Panc1 (cell line): ENCODE measurements at regions not wholly inside any gene's neighbourhood (a gene's known extent, or its start where the extent isn't known, plus 50 kb on each side); places are given as distances from the start of the nearest gene placed in this dataset.

Experiments used
- ATAC-seq: fragments of 200-7000 bp; cut with Tn5 transposase; 2 replicates; pipeline ENCODE4 v1.9.1; 2020; ENCODE audit warnings: mild to moderate bottlenecking, moderate library complexity
- BruUV-seq: library from RNA; stranded (reverse); fragments of 400-500 nt; replicated peaks from 2 replicates; lab custom pipeline; 2021; lab: Mats Ljungman, UMichigan
- CTCF ChIA-PET: fragments of 300-600 bp; sonication (Branson Sonifier 250); formaldehyde crosslinking; loops from one replicate; lab custom pipeline; 2022; ENCODE audit warnings: antibody characterized with exemption; lab: Charles Lee
- POLR2A ChIA-PET: fragments of 300-600 bp; sonication (Branson Sonifier 250); formaldehyde crosslinking; loops from one replicate; lab custom pipeline; 2022; ENCODE audit warnings: antibody characterized with exemption; lab: Charles Lee
- DNase-seq: peaks from one replicate; pipeline ENCODE4 v3.0.0-alpha.2; 2010; ENCODE audit warnings: low read depth, low spot score
- H3K27ac ChIP-seq: 2 replicates; pipeline ENCODE4 v1.5.1; 2011; ENCODE audit warnings: mild to moderate bottlenecking, low read length, inconsistent platforms
- H3K27me3 ChIP-seq: fragments of 200-500 bp; sonication (Bioruptor generic); 2 replicates; pipeline ENCODE4 v1.6.0; 2014; ENCODE audit warnings: low read length, inconsistent platforms; ENCODE audit not compliant: control insufficient read depth, insufficient read depth
- H3K36me3 ChIP-seq: fragments of 200-500 bp; sonication (Bioruptor generic); 2 replicates; pipeline ENCODE4 v1.5.1; 2014; ENCODE audit warnings: inconsistent platforms, mild to moderate bottlenecking, low read length, moderate library complexity; ENCODE audit not compliant: control insufficient read depth, insufficient read depth
- H3K4me1 ChIP-seq: 2 replicates; pipeline ENCODE4 v1.5.1; 2011; ENCODE audit warnings: inconsistent platforms, mild to moderate bottlenecking, low read length, moderate library complexity; ENCODE audit not compliant: control insufficient read depth, insufficient read depth
- H3K4me3 ChIP-seq, 2 experiments: 2 replicates each; pipeline ENCODE4 v1.5.1; 2011 to 2012; ENCODE audit warnings: low read depth in 2 of 2, low read length in 2 of 2, mild to moderate bottlenecking in 2 of 2, inconsistent platforms in 1 of 2, moderate library complexity in 1 of 2
- H3K9me3 ChIP-seq: fragments of 200-500 bp; sonication (Bioruptor generic); 2 replicates; pipeline ENCODE4 v1.5.1; 2014; ENCODE audit warnings: low read depth, mild to moderate bottlenecking, inconsistent platforms, low read length, moderate library complexity; ENCODE audit not compliant: control insufficient read depth, insufficient read depth
- CTCF ChIP-seq: fragments of 450-650 bp; IDR thresholded peaks from 2 replicates; pipeline ENCODE4 v1.5.1; 2017; ENCODE audit warnings: mild to moderate bottlenecking
- POLR2AphosphoS5 ChIP-seq: IDR thresholded peaks from 2 replicates; pipeline ENCODE4 v1.6.1; 2012; ENCODE audit warnings: mild to moderate bottlenecking, low read depth, low read length, moderate library complexity
- REST ChIP-seq, 2 experiments: IDR thresholded peaks; 2 replicates each; pipeline ENCODE4 v1.6.1; 2011 to 2012; ENCODE audit warnings: low read depth in 2 of 2, control low read depth in 1 of 2, low read length in 1 of 2, mild to moderate bottlenecking in 1 of 2, moderate library complexity in 1 of 2; ENCODE audit not compliant: insufficient read depth in 1 of 2
- SIN3A ChIP-seq: IDR thresholded peaks from 2 replicates; pipeline ENCODE4 v1.6.1; 2012; ENCODE audit warnings: low read depth, mild to moderate bottlenecking, low read length, moderate library complexity, borderline replicate concordance; ENCODE audit not compliant: insufficient read depth
- TCF7L2 ChIP-seq: IDR thresholded peaks from 2 replicates; pipeline ENCODE4 v1.6.1; 2011; ENCODE audit warnings: mild to moderate bottlenecking, low read depth, low read length, inconsistent platforms
- in situ Hi-C: cut with HindIII; loops from 2 replicates; pipeline ENCODE4 v1.10.0; 2016; ENCODE audit warnings: low sequenced_read_pairs, low pct_unique_long_range_greater_than_20kb
- intact Hi-C: fragments of 100-400 bp; cut with micrococcal nuclease; formaldehyde crosslinking; loops from one replicate; pipeline ENCODE4 v1.10.0; 2022; ENCODE audit not compliant: unreplicated experiment

- BruUV-seq, result no TSS peak
- no peaks in the 10 kb centered on the region for H3K27me3 ChIP-seq
- in situ Hi-C loops (no loop called here), intact Hi-C loops (no loop called here)
- H3K9me3 ChIP-seq, result no peaks in the 10 kb centered on the region
- TF ChIP-seq TCF7L2, result no peak
- TF ChIP-seq CTCF, result no peak
- H3K4me3 ChIP-seq, result no peak overlapping the region
- ChIA-PET POLR2A (no interaction called here), CTCF (no interaction called here)
- no peak overlapping the region for H3K27ac ChIP-seq
- no peaks in the 10 kb centered on the region for H3K4me1 ChIP-seq
- DNase-seq, result no peak
- no peaks in the 10 kb centered on the region for H3K36me3 ChIP-seq
- no peak for ATAC-seq
Measured at GRCh38 chr2:204090021-204090420, 153.5 kb downstream of the ICOS start.

- Histone ChIP-seq H3K4me3 (no peak overlapping the region), H3K27ac (no peak overlapping the region), H3K27me3 (peaks cover 6% of the 10 kb centered on the region; the same call in 1 of the 2 replicates), H3K4me1 (no peaks in the 10 kb centered on the region), H3K36me3 (no peaks in the 10 kb centered on the region), H3K9me3 (no peaks in the 10 kb centered on the region)
- ATAC-seq (no peak), DNase-seq (no peak)
- ChIA-PET POLR2A (no interaction called here), CTCF (no interaction called here)
- BruUV-seq, result no TSS peak
- TF ChIP-seq POLR2AphosphoS5 (no peak), SIN3A (no peak), TCF7L2 (no peak), CTCF (no peak), REST (IDR thresholded peaks at IDR 0.05; ENCODE audit: insufficient read depth in 1 of 2, low read depth in 2 of 2, low read length in 1 of 2) (no peak)
- intact Hi-C loops (no loop called here), in situ Hi-C loops (no loop called here)
Measured at GRCh38 chr2:204104811-204105210, 168.2 kb downstream of the ICOS start.

GRCh38 chr2:204108330-204108751, 171.8 kb downstream of the ICOS start:
- no peaks in the 10 kb centered on the region for H3K9me3 ChIP-seq
- TF ChIP-seq CTCF (peak; percentile 53), SIN3A (no peak)
- no peaks in the 10 kb centered on the region for H3K4me1 ChIP-seq
- intact Hi-C loops, result no loop called here
- no peak overlapping the region for H3K27ac ChIP-seq
- no TSS peak for BruUV-seq
- no peak overlapping the region for H3K4me3 ChIP-seq
- no peak for ATAC-seq
- no peak for DNase-seq
- in situ Hi-C loops, result no loop called here
- peaks cover 15% of the 10 kb centered on the region; the same call in 1 of the 2 replicates for H3K27me3 ChIP-seq
- ChIA-PET CTCF (no interaction called here), POLR2A (no interaction called here)
- H3K36me3 ChIP-seq, result no peaks in the 10 kb centered on the region
